Keratinocyte (primary cell): ENCODE measurements at regions not wholly inside any gene's neighbourhood (a gene's known extent, or its start where the extent isn't known, plus 50 kb on each side); places are given as distances from the start of the nearest gene placed in this dataset.

Experiments
- EZH2 ChIP-seq: IDR thresholded peaks from one replicate; pipeline ENCODE4 v1.6.1; 2012; ENCODE audit warnings: inconsistent platforms, mild to moderate bottlenecking, low read length, moderate library complexity
- TF ChIP-seq, protein P1 (sequence below), 3 experiments: IDR thresholded peaks in 1 of 3; conservative IDR thresholded peaks in 1 of 3; optimal IDR thresholded peaks in 1 of 3; 2 replicates in 2 of 3; 3 replicates in 1 of 3; pipeline versions ENCODE3 to v1.5.1; 2011; ENCODE audit warnings: low read length in 3 of 3, mild to moderate bottlenecking in 3 of 3, moderate library complexity in 2 of 3, control low read depth in 1 of 3, inconsistent platforms in 1 of 3; ENCODE audit not compliant: insufficient read depth in 2 of 3; ENCODE audit errors: extremely low read depth in 1 of 3

GRCh38 chr6:9487128-9487527 lies 927.7 kb downstream of the TFAP2A start:
- TF ChIP-seq, protein P1, sequence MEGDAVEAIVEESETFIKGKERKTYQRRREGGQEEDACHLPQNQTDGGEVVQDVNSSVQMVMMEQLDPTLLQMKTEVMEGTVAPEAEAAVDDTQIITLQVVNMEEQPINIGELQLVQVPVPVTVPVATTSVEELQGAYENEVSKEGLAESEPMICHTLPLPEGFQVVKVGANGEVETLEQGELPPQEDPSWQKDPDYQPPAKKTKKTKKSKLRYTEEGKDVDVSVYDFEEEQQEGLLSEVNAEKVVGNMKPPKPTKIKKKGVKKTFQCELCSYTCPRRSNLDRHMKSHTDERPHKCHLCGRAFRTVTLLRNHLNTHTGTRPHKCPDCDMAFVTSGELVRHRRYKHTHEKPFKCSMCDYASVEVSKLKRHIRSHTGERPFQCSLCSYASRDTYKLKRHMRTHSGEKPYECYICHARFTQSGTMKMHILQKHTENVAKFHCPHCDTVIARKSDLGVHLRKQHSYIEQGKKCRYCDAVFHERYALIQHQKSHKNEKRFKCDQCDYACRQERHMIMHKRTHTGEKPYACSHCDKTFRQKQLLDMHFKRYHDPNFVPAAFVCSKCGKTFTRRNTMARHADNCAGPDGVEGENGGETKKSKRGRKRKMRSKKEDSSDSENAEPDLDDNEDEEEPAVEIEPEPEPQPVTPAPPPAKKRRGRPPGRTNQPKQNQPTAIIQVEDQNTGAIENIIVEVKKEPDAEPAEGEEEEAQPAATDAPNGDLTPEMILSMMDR (optimal IDR thresholded peaks at IDR 0.05 in 1 of 3, IDR thresholded peaks at IDR 0.05 in 1 of 3, conservative IDR thresholded peaks at IDR 0.05 in 1 of 3; ENCODE audit: extremely low read depth in 1 of 3, insufficient read depth in 2 of 3, low read length in 3 of 3) = no peak
- no peak for TF ChIP-seq EZH2
